ENCODE measurements at regions not wholly inside any gene's neighbourhood (a gene's known extent, or its start where the extent isn't known, plus 50 kb on each side); places are given as distances from the start of the nearest gene placed in this dataset.
"Not testable (repeated sequence)": the region's sequence is repeated elsewhere in the genome, so short reads cannot be mapped to it uniquely, and the experiment has no call there.

- ATAC-seq (no peak), DNase-seq (no peak)
- no peaks in the 10 kb centered on the region for H3K9me3 ChIP-seq (ENCODE audit: control insufficient read depth, low read length, poor library complexity, severe bottlenecking)
- no peak overlapping the region for H3K4me3 Mint-ChIP-seq
- H3K4me1 Mint-ChIP-seq: no peaks in the 10 kb centered on the region
- H3K27ac Mint-ChIP-seq: no peak overlapping the region
- no peaks in the 10 kb centered on the region for H3K36me3 Mint-ChIP-seq (ENCODE audit: low read depth)
- H3K27me3 Mint-ChIP-seq: no peaks in the 10 kb centered on the region
Observed at GRCh38 chr5:23451156-23451555, 56.3 kb upstream of the PRDM9 start.

DNA sequence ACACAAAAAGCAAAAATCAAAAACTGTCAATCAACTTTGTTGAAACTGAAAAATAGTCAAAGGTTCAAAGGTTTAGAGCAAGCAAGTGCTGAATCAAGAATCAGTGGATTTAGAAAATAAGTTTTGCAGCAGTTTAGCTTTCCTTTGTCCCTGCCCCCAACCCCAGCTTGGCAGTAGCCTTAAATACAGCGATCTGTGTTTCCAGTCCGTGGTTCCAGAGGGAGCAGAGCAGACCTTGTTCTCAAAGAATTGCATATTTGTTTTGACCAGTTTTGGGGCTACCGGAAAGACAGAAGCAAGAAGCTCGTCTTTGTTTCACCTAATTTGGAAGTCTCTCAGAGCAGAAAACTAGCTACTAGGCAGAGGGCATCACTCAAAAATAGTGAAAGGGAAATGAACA lies 57.2 kb upstream of the PRDM9 start:
- H3K4me3 Mint-ChIP-seq: no peak overlapping the region
- no peaks in the 10 kb centered on the region for H3K4me1 Mint-ChIP-seq
- H3K36me3 Mint-ChIP-seq (ENCODE audit: low read depth): no peaks in the 10 kb centered on the region
- no peak overlapping the region for H3K27ac Mint-ChIP-seq
- no peaks in the 10 kb centered on the region for H3K9me3 ChIP-seq (ENCODE audit: control insufficient read depth, low read length, poor library complexity, severe bottlenecking)
- DNase-seq (no peak), ATAC-seq (no peak)
- H3K27me3 Mint-ChIP-seq: no peaks in the 10 kb centered on the region

- ATAC-seq: no peak
- no peaks in the 10 kb centered on the region for H3K27me3 Mint-ChIP-seq
- H3K4me3 Mint-ChIP-seq: no peak overlapping the region
Observed at GRCh38 chr5:23448627-23449026, 58.8 kb upstream of the PRDM9 start.

GRCh38 chr5:23446424-23446823 lies 61.0 kb upstream of the PRDM9 start:
- no peaks in the 10 kb centered on the region for H3K9me3 ChIP-seq (ENCODE audit: control insufficient read depth, low read length, poor library complexity, severe bottlenecking)

More at GRCh38 chr5:23448627-23449026, 58.8 kb upstream of the PRDM9 start:
- no peak for DNase-seq
- Mint-ChIP-seq H3K27ac (no peak overlapping the region), H3K4me1 (no peaks in the 10 kb centered on the region), H3K36me3 (ENCODE audit: low read depth) (no peaks in the 10 kb centered on the region)
- H3K9me3 ChIP-seq (ENCODE audit: control insufficient read depth, low read length, poor library complexity, severe bottlenecking): no peaks in the 10 kb centered on the region

DNA sequence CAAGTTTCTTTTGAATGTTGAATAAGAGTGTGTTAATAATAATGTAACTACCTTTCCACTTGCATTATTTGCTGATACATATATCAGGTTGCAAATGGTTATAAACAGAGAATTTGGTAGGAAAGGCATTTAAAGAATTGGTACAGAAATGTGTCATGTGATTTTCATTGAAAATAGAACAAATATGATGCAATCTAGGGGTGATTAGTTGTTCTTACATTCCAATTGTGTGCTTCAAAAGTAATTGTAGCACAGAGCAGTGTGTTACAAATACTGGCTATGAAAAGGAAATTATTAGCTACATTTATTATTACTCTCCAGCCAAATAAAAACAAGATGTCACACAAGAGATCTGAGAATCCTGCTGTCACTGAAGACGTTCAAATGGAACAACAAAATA lies 61.8 kb upstream of the PRDM9 start:
- Mint-ChIP-seq H3K27me3 (no peaks in the 10 kb centered on the region), H3K36me3 (ENCODE audit: low read depth) (no peaks in the 10 kb centered on the region), H3K4me3 (no peak overlapping the region), H3K27ac (no peak overlapping the region), H3K4me1 (no peaks in the 10 kb centered on the region)
- H3K9me3 ChIP-seq (ENCODE audit: control insufficient read depth, low read length, poor library complexity, severe bottlenecking): no peaks in the 10 kb centered on the region
- ATAC-seq (no peak), DNase-seq (no peak)

More at GRCh38 chr5:23446424-23446823, 61.0 kb upstream of the PRDM9 start:
- Mint-ChIP-seq H3K4me3 (no peak overlapping the region), H3K36me3 (ENCODE audit: low read depth) (no peaks in the 10 kb centered on the region), H3K27me3 (no peaks in the 10 kb centered on the region), H3K4me1 (no peaks in the 10 kb centered on the region), H3K27ac (no peak overlapping the region)
- ATAC-seq: no peak
- DNase-seq: no peak

- Mint-ChIP-seq H3K27ac (no peak overlapping the region), H3K36me3 (ENCODE audit: low read depth) (no peaks in the 10 kb centered on the region), H3K27me3 (no peaks in the 10 kb centered on the region), H3K4me1 (no peaks in the 10 kb centered on the region), H3K4me3 (no peak overlapping the region)
- H3K9me3 ChIP-seq (ENCODE audit: control insufficient read depth, low read length, poor library complexity, severe bottlenecking): no peaks in the 10 kb centered on the region
- DNase-seq (no peak), ATAC-seq (no peak)
Observed at GRCh38 chr5:23440703-23441102, 66.7 kb upstream of the PRDM9 start.

DNA sequence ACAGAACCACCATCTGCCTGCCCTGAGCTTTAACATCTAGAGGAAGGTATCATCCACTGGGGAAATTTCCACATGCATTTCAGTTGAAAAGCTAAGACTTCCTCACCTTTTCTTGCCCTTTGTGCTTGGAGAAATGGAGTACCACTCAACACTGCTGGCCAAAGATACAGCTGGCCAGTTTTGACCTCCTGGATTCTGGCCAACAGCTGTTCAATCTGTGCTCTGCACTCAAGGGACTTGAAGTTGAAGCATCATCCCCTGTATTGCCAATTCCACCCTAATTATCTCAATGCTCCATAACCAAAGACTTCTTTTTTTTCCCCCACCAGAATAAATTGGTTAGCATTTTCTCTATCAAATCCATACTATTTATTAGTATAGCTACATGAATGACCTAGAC lies 70.4 kb upstream of the PRDM9 start:
- H3K4me1 Mint-ChIP-seq: no peaks in the 10 kb centered on the region
- no peak for DNase-seq
- H3K36me3 Mint-ChIP-seq (ENCODE audit: low read depth): no peaks in the 10 kb centered on the region
- ATAC-seq: no peak
- no peaks in the 10 kb centered on the region for H3K9me3 ChIP-seq (ENCODE audit: control insufficient read depth, low read length, poor library complexity, severe bottlenecking)
- H3K27ac Mint-ChIP-seq: no peak overlapping the region
- no peak overlapping the region for H3K4me3 Mint-ChIP-seq
- no peaks in the 10 kb centered on the region for H3K27me3 Mint-ChIP-seq

GRCh38 chr5:23433534-23434315 lies 73.7 kb upstream of the PRDM9 start:
- H3K9me3 ChIP-seq (ENCODE audit: control insufficient read depth, low read length, poor library complexity, severe bottlenecking): no peaks in the 10 kb centered on the region
- no peaks in the 10 kb centered on the region for H3K4me1 Mint-ChIP-seq
- H3K27ac Mint-ChIP-seq: no peak overlapping the region
- H3K36me3 Mint-ChIP-seq (ENCODE audit: low read depth): no peaks in the 10 kb centered on the region
- ATAC-seq: no peak
- H3K4me3 Mint-ChIP-seq: no peak overlapping the region
- no peaks in the 10 kb centered on the region for H3K27me3 Mint-ChIP-seq
- DNase-seq: no peak

- no peaks in the 10 kb centered on the region for H3K4me1 Mint-ChIP-seq
- DNase-seq: no peak
- no peaks in the 10 kb centered on the region for H3K27me3 Mint-ChIP-seq
- no peak overlapping the region for H3K27ac Mint-ChIP-seq
- no peaks in the 10 kb centered on the region for H3K9me3 ChIP-seq (ENCODE audit: control insufficient read depth, low read length, poor library complexity, severe bottlenecking)
- no peak for ATAC-seq
- no peak overlapping the region for H3K4me3 Mint-ChIP-seq
- H3K36me3 Mint-ChIP-seq (ENCODE audit: low read depth): no peaks in the 10 kb centered on the region
Observed at GRCh38 chr5:23428705-23429104, 78.7 kb upstream of the PRDM9 start.

- not testable (repeated sequence) for H3K27me3 Mint-ChIP-seq; DNase-seq; H3K36me3 Mint-ChIP-seq (ENCODE audit: low read depth); H3K9me3 ChIP-seq (ENCODE audit: control insufficient read depth, low read length, poor library complexity, severe bottlenecking); H3K4me3 Mint-ChIP-seq; H3K4me1 Mint-ChIP-seq; ATAC-seq; H3K27ac Mint-ChIP-seq
Observed at GRCh38 chr5:23420214-23420613, 87.2 kb upstream of the PRDM9 start.

GRCh38 chr5:23419115-23419514 lies 88.3 kb upstream of the PRDM9 start:
- H3K27ac Mint-ChIP-seq: no peak overlapping the region
- ATAC-seq: no peak
- no peak overlapping the region for H3K4me3 Mint-ChIP-seq
- no peaks in the 10 kb centered on the region for H3K9me3 ChIP-seq (ENCODE audit: control insufficient read depth, low read length, poor library complexity, severe bottlenecking)
- no peaks in the 10 kb centered on the region for H3K4me1 Mint-ChIP-seq
- no peaks in the 10 kb centered on the region for H3K36me3 Mint-ChIP-seq (ENCODE audit: low read depth)
- no peaks in the 10 kb centered on the region for H3K27me3 Mint-ChIP-seq
- DNase-seq: no peak

DNA sequence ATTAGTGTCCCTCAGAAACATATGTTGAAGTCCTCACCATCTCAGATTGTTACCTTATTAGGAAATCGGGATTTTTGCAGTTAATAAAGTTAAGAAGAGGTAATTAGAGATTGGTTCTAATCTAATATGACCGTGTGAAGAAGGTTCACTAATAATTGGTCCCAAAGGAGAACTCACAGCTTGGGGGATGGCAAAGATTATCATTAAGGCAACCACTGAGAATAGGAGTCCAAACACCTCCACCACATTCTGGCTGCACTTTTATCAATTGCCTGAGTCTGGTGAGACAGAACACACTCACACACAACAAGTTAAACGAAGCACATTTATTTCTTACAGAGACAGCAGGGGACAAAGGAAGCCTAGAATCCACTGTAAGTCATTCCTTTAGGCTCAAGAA lies 94.9 kb upstream of the PRDM9 start:
- no peak overlapping the region for H3K27ac Mint-ChIP-seq
- DNase-seq (no peak), ATAC-seq (no peak)
- no peak overlapping the region for H3K4me3 Mint-ChIP-seq
- no peaks in the 10 kb centered on the region for H3K36me3 Mint-ChIP-seq (ENCODE audit: low read depth)
- H3K4me1 Mint-ChIP-seq: no peaks in the 10 kb centered on the region
- H3K27me3 Mint-ChIP-seq: no peaks in the 10 kb centered on the region
- no peaks in the 10 kb centered on the region for H3K9me3 ChIP-seq (ENCODE audit: control insufficient read depth, low read length, poor library complexity, severe bottlenecking)

GRCh38 chr5:23411994-23412393 lies 95.4 kb upstream of the PRDM9 start:
- no peaks in the 10 kb centered on the region for H3K36me3 Mint-ChIP-seq (ENCODE audit: low read depth)
- H3K4me3 Mint-ChIP-seq: no peak overlapping the region
- no peak for DNase-seq
- H3K4me1 Mint-ChIP-seq: no peaks in the 10 kb centered on the region
- H3K27me3 Mint-ChIP-seq: no peaks in the 10 kb centered on the region
- no peak overlapping the region for H3K27ac Mint-ChIP-seq
- no peak for ATAC-seq
- H3K9me3 ChIP-seq (ENCODE audit: control insufficient read depth, low read length, poor library complexity, severe bottlenecking): no peaks in the 10 kb centered on the region

- Mint-ChIP-seq H3K36me3 (ENCODE audit: low read depth) (no peaks in the 10 kb centered on the region), H3K27ac (no peak overlapping the region), H3K4me1 (no peaks in the 10 kb centered on the region), H3K27me3 (no peaks in the 10 kb centered on the region), H3K4me3 (no peak overlapping the region)
- no peaks in the 10 kb centered on the region for H3K9me3 ChIP-seq (ENCODE audit: control insufficient read depth, low read length, poor library complexity, severe bottlenecking)
- DNase-seq: no peak
- no peak for ATAC-seq
Observed at GRCh38 chr5:23411200-23411599, 96.2 kb upstream of the PRDM9 start.

Measured in T-helper 17 cell (primary cell).